H1 (cell line): ENCODE measurements at regions not wholly inside any gene's neighbourhood (a gene's known extent, or its start where the extent isn't known, plus 50 kb on each side); places are given as distances from the start of the nearest gene placed in this dataset.

ENCODE experiments used
- CTCF ChIA-PET: fragments of 300-600 bp; sonication (Branson Sonifier 250); formaldehyde crosslinking; loops from one replicate; lab custom pipeline; 2021; ENCODE audit not compliant: partially characterized antibody; lab: Charles Lee
- POLR2A ChIA-PET: fragments of 300-600 bp; sonication (Branson Sonifier 250); formaldehyde crosslinking; loops from one replicate; lab custom pipeline; 2021; ENCODE audit warnings: inconsistent platforms; ENCODE audit not compliant: partially characterized antibody; lab: Charles Lee
- DNase-seq, 2 experiments: peaks; one replicate each; pipeline versions ENCODE4 v3.0.0 to v3.0.0-alpha.2; 2010 to 2022; ENCODE audit warnings: low spot score in 2 of 2, low read depth in 1 of 2, mixed read lengths in 1 of 2
- FAIRE-seq: peaks from 2 replicates; lab custom pipeline; 2011; peaks lifted over from hg19 to GRCh38; lab: Jason Lieb, UNC
- H2AFZ ChIP-seq: 2 replicates; pipeline ENCODE4 v1.8.1; 2012; ENCODE audit warnings: low read length, inconsistent platforms
- H2AK5ac ChIP-seq: 2 replicates; pipeline ENCODE4 v1.6.1; 2013; ENCODE audit warnings: low read depth, low read length
- H2BK120ac ChIP-seq: replicated peaks from 2 replicates; pipeline ENCODE3; 2013; ENCODE audit warnings: low read depth, low read length, inconsistent platforms
- H2BK12ac ChIP-seq: 2 replicates; pipeline ENCODE4 v1.6.1; 2013; ENCODE audit warnings: low read depth, low read length
- H2BK15ac ChIP-seq: 2 replicates; pipeline ENCODE4 v1.6.1; 2013; ENCODE audit warnings: low read length
- H2BK20ac ChIP-seq: 2 replicates; pipeline ENCODE4 v1.6.1; 2013; ENCODE audit warnings: low read length
- H2BK5ac ChIP-seq: 2 replicates; pipeline ENCODE4 v1.6.1; 2013; ENCODE audit warnings: low read depth, low read length
- H3K14ac ChIP-seq: 2 replicates; pipeline ENCODE4 v1.6.1; 2013; ENCODE audit warnings: inconsistent platforms; ENCODE audit not compliant: insufficient read length
- H3K18ac ChIP-seq: 2 replicates; pipeline ENCODE4 v1.6.1; 2013; ENCODE audit warnings: low read length; ENCODE audit errors: extremely low read depth
- H3K23ac ChIP-seq: 2 replicates; pipeline ENCODE4 v1.6.1; 2013; ENCODE audit warnings: inconsistent platforms; ENCODE audit not compliant: insufficient read length
- H3K23me2 ChIP-seq: 2 replicates; pipeline ENCODE4 v1.6.1; 2013; ENCODE audit warnings: low read depth, low read length
- H3K27ac ChIP-seq: 2 replicates; pipeline ENCODE4 v1.6.1; 2011; ENCODE audit warnings: low read depth, low read length, inconsistent platforms
- H3K27me3 ChIP-seq, 4 experiments: replicated peaks in 1 of 4; 1 replicate in 1 of 4; 2 replicates in 3 of 4; pipeline versions ENCODE4 v1.6.1 to v1.8.1; 2011 to 2013; ENCODE audit warnings: low read length in 3 of 4, mild to moderate bottlenecking in 3 of 4, inconsistent platforms in 2 of 4, mixed read lengths in 2 of 4, moderate library complexity in 1 of 4; ENCODE audit not compliant: control insufficient read depth in 3 of 4, insufficient read depth in 3 of 4; ENCODE audit errors: extremely low read depth in 1 of 4
- H3K36me3 ChIP-seq, 4 experiments: 2 replicates each; pipeline versions ENCODE4 v1.6.1 to v1.8.1; 2011 to 2013; ENCODE audit warnings: mild to moderate bottlenecking in 4 of 4, low read length in 3 of 4, moderate library complexity in 2 of 4, control low read depth in 1 of 4, inconsistent platforms in 1 of 4; ENCODE audit not compliant: insufficient read depth in 4 of 4, control insufficient read depth in 2 of 4
- H3K4ac ChIP-seq: replicated peaks from 2 replicates; pipeline ENCODE3; 2013; ENCODE audit warnings: low read length, low read depth, mixed read lengths, inconsistent platforms; ENCODE audit not compliant: insufficient read length
- H3K4me1 ChIP-seq, 4 experiments: replicated peaks in 1 of 4; 1 replicate in 1 of 4; 2 replicates in 3 of 4; pipeline versions ENCODE4 v1.6.1 to v1.8.1; 2011 to 2013; ENCODE audit warnings: low read length in 3 of 4, inconsistent platforms in 2 of 4, mixed read lengths in 1 of 4; ENCODE audit not compliant: insufficient read depth in 4 of 4, control insufficient read depth in 3 of 4
- H3K4me2 ChIP-seq, 2 experiments: 2 replicates each; pipeline versions ENCODE4 v1.6.1 to v1.8.1; 2011 to 2013; ENCODE audit warnings: low read depth in 2 of 2, low read length in 2 of 2, control low read depth in 1 of 2, inconsistent platforms in 1 of 2, mild to moderate bottlenecking in 1 of 2; ENCODE audit not compliant: insufficient read depth in 1 of 2
- H3K4me3 ChIP-seq, 4 experiments: fragments of 200-600, 300-600 bp in 1 of 4; sonication (generic), shearing (Covaris generic), sonication (Bioruptor Twin) in 1 of 4; 2 replicates each; pipeline versions ENCODE4 v1.5.1 to v1.8.1; 2011 to 2016; ENCODE audit warnings: low read length in 4 of 4, low read depth in 3 of 4, control low read depth in 2 of 4, inconsistent platforms in 2 of 4, mild to moderate bottlenecking in 2 of 4, mixed read lengths in 1 of 4, moderate library complexity in 1 of 4; ENCODE audit not compliant: insufficient read depth in 2 of 4; ENCODE audit errors: extremely low read depth in 1 of 4
- H3K56ac ChIP-seq: replicated peaks from 2 replicates; pipeline ENCODE3; 2013; ENCODE audit warnings: low read depth, mild to moderate bottlenecking, mixed read lengths, low read length, inconsistent platforms; ENCODE audit not compliant: insufficient read length
- H3K79me1 ChIP-seq: 2 replicates; pipeline ENCODE4 v1.6.1; 2013; ENCODE audit warnings: low read depth, low read length, control low read depth
- H3K79me2 ChIP-seq, 2 experiments: 2 replicates each; pipeline versions ENCODE4 v1.6.1 to v1.8.1; 2012 to 2013; ENCODE audit warnings: low read length in 2 of 2, mild to moderate bottlenecking in 2 of 2, inconsistent platforms in 1 of 2; ENCODE audit not compliant: insufficient read depth in 2 of 2, control insufficient read depth in 1 of 2
- H3K9ac ChIP-seq, 4 experiments: replicated peaks in 1 of 4; 1 replicate in 1 of 4; 2 replicates in 3 of 4; pipeline versions ENCODE4 v1.6.1 to v1.8.1; 2011 to 2013; ENCODE audit warnings: low read depth in 3 of 4, low read length in 3 of 4, control low read depth in 2 of 4, mild to moderate bottlenecking in 2 of 4, moderate library complexity in 2 of 4, inconsistent platforms in 1 of 4; ENCODE audit errors: extremely low read depth in 1 of 4
- H3K9me3 ChIP-seq, 2 experiments: 2 replicates each; pipeline versions ENCODE4 v1.6.1 to v1.8.1; 2012 to 2013; ENCODE audit warnings: mild to moderate bottlenecking in 2 of 2, moderate library complexity in 2 of 2, control low read depth in 1 of 2, inconsistent platforms in 1 of 2, low read depth in 1 of 2, low read length in 1 of 2, mixed read lengths in 1 of 2; ENCODE audit not compliant: insufficient read depth in 2 of 2
- H4K20me1 ChIP-seq, 2 experiments: replicated peaks in 1 of 2; 2 replicates each; pipeline versions ENCODE3 to v1.8.1; 2011 to 2013; ENCODE audit warnings: inconsistent platforms in 2 of 2, low read length in 2 of 2, mild to moderate bottlenecking in 1 of 2; ENCODE audit not compliant: insufficient read depth in 2 of 2, control insufficient read depth in 1 of 2
- H4K5ac ChIP-seq: 2 replicates; pipeline ENCODE4 v1.6.1; 2013; ENCODE audit warnings: low read length, low read depth, mixed read lengths, inconsistent platforms; ENCODE audit not compliant: insufficient read length
- H4K8ac ChIP-seq: 2 replicates; pipeline ENCODE4 v1.8.0; 2013; ENCODE audit warnings: mild to moderate bottlenecking, moderate library complexity, low read length, inconsistent platforms; ENCODE audit not compliant: insufficient read depth; ENCODE audit errors: extremely low read depth
- H4K91ac ChIP-seq: replicated peaks from 2 replicates; pipeline ENCODE3; 2013; ENCODE audit warnings: low read length, mixed read lengths, inconsistent platforms; ENCODE audit not compliant: insufficient read length
- EP300 ChIP-seq, 2 experiments: IDR thresholded peaks; 1 replicate in 1 of 2; 2 replicates in 1 of 2; pipeline ENCODE4 v1.6.1; 2011 to 2012; ENCODE audit warnings: low read depth in 2 of 2, low read length in 2 of 2, mild to moderate bottlenecking in 2 of 2, borderline replicate concordance in 1 of 2, inconsistent platforms in 1 of 2, moderate library complexity in 1 of 2
- EZH2 ChIP-seq: fragments of 200-600 bp; sonication (generic); IDR thresholded peaks from 2 replicates; pipeline ENCODE4 v1.7.1; 2012; ENCODE audit warnings: low read depth, mild to moderate bottlenecking, moderate library complexity, low read length, inconsistent platforms; ENCODE audit not compliant: severe bottlenecking
- FOSL1 ChIP-seq: IDR thresholded peaks from 2 replicates; pipeline ENCODE4 v1.6.1; 2011; ENCODE audit warnings: mild to moderate bottlenecking, low read depth, low read length, moderate library complexity; ENCODE audit not compliant: insufficient read depth
- GTF2F1 ChIP-seq: IDR thresholded peaks from 2 replicates; pipeline ENCODE4 v1.6.1; 2012; ENCODE audit warnings: low read depth, low read length, improper control_type of control experiment, borderline replicate concordance
- NRF1 ChIP-seq: IDR thresholded peaks from 2 replicates; pipeline ENCODE4 v1.6.1; 2011; ENCODE audit warnings: mild to moderate bottlenecking, low read depth, low read length, improper control_type of control experiment
- PHF8 ChIP-seq: fragments of 200-600 bp; sonication (generic); conservative IDR thresholded peaks from 2 replicates; pipeline ENCODE4 v1.7.1; 2012; ENCODE audit warnings: low read depth, mild to moderate bottlenecking, inconsistent platforms, low read length, moderate library complexity
- RXRA ChIP-seq: IDR thresholded peaks from 2 replicates; pipeline ENCODE4 v1.6.1; 2011; ENCODE audit warnings: low read depth, mild to moderate bottlenecking, low read length, moderate library complexity; ENCODE audit not compliant: insufficient read depth
- SIRT6 ChIP-seq: IDR thresholded peaks from one replicate; pipeline ENCODE4 v1.7.1; 2012; ENCODE audit warnings: low read length, inconsistent platforms
- WGBS, 2 experiments: shearing (Covaris generic) in 1 of 2; methylation state at CpG; one replicate each; pipeline versions ENCODE4 v1.1.6 to v1.1.7; 2013 to 2015; ENCODE audit warnings: low lambda C conversion rate in 2 of 2, mixed read lengths in 2 of 2, inconsistent platforms in 1 of 2, low coverage in 1 of 2, missing lambda C conversion rate in 1 of 2; ENCODE audit not compliant: insufficient replicate concordance in 2 of 2, insufficient coverage in 1 of 2, insufficient read length in 1 of 2; ENCODE audit errors: extremely low coverage in 1 of 2, missing lambda C conversion rate in 1 of 2; 5-methylcytosine and 5-hydroxymethylcytosine counted together

- Histone ChIP-seq H3K79me2 (no peaks in the 10 kb centered on the region), H3K79me1 (no peaks in the 10 kb centered on the region), H2AK5ac (no peak overlapping the region), H3K4ac (no peak overlapping the region), H3K4me2 (no peak overlapping the region), H3K4me3 (no peak overlapping the region), H3K9me3 (no peaks in the 10 kb centered on the region), H2BK120ac (no peak overlapping the region), H4K20me1 (no peaks in the 10 kb centered on the region), H3K27ac (no peak overlapping the region), H3K23ac (no peak overlapping the region), H3K9ac (no peak overlapping the region), H3K23me2 (no peaks in the 10 kb centered on the region; the same call in 1 of the 2 replicates), H2AFZ (no peak overlapping the region), H4K8ac (no peak overlapping the region), H3K4me1 (no peaks in the 10 kb centered on the region), H3K14ac (no peak overlapping the region), H2BK20ac (no peak overlapping the region), H2BK12ac (no peak overlapping the region), H4K91ac (no peak overlapping the region), H3K27me3 (peaks cover 0 to 2% (median 0%) of the 10 kb centered on the region in 4 experiments; a peak in 2 of 7 replicates), H2BK5ac (no peak overlapping the region), H3K18ac (no peak overlapping the region), H3K56ac (no peak overlapping the region), H4K5ac (no peak overlapping the region), H2BK15ac (no peak overlapping the region), H3K36me3 (no peaks in the 10 kb centered on the region)
- ChIA-PET CTCF (interaction anchor here (1.4 kb wide), 1 partner anchor 68 kb away, joined by 3 read pairs; no protein-coding TSS in a partner anchor), POLR2A (no interaction called here)
- TF ChIP-seq FOSL1 = no peak
- no peak for TF ChIP-seq EP300 (IDR thresholded peaks at IDR 0.05; ENCODE audit: borderline replicate concordance in 1 of 2, low read depth in 2 of 2, low read length in 2 of 2)
- no peak for TF ChIP-seq RXRA
- no peak for TF ChIP-seq GTF2F1
- no peak for TF ChIP-seq PHF8
- TF ChIP-seq NRF1 = no peak
- no peak for TF ChIP-seq SIRT6
- no peak for TF ChIP-seq EZH2
- no peak for DNase-seq
- FAIRE-seq = no peak
- 86% methylated on average over 3 of the region's 3 CpGs; no CpG with 5 or more reads in 1 of the 2 experiments for WGBS, 2 experiments
These were observed 93.0 kb upstream of the GRIK3 start for GRCh38 chr1:37127254-37127748.
